CD4-positive, alpha-beta T cell treated with Interleukin-4 for 4 hours (primary cell): ENCODE measurements at regions not wholly inside any gene's neighbourhood (a gene's known extent, or its start where the extent isn't known, plus 50 kb on each side); places are given as distances from the start of the nearest gene placed in this dataset.
"Not testable (repeated sequence)": the region's sequence is repeated elsewhere in the genome, so short reads cannot be mapped to it uniquely, and the experiment has no call there.

Experiments used
- DNase-seq: peaks from one replicate; pipeline ENCODE4 v3.0.0-alpha.2; 2020

- no peak for DNase-seq
These were observed 79.1 kb upstream of the MEF2A start for GRCh38 chr15:99486371-99487336.

DNA sequence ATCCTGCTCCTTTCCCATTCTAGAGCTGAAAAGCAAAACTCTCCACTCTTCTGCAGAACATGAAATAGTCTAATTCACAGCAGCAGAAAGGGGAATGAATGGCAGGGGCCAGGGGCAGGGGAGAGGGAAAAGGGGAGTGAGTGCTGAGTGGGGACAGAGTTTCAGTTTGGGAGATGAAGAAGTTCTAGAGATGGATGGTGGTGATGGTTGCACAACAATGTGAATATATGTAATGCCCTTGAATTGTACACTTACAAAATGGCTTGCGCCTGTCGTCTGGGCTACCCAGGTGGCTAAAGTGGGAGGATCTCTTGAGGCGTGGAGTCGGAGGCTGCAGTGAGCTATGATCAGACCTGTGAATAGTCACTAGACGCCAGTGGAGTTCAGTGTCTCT, 78.5 kb upstream of the MEF2A start:
- DNase-seq, result no peak

DNA sequence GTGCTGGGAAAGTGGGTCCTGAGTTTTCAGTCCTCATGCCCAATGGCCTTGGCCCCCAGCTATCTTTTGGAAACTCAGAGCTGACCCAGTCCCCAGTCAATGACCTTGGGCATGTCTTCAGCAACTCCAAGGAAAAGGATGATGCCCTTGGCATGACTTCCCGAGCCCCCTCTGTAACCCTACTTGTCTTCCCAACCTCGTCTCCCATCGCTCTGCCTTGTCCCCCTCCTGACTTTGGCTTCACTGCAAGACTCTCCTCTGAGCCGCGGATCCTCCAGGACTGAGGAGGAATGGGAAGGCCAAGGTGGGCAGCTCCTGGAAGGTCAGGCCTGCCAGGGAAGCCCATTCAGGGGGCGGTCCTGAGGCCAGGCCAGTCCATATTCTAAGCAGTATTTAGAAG, 73.5 kb upstream of the MEF2A start:
- DNase-seq, result no peak

- no peak for DNase-seq
These were observed 73.1 kb upstream of the MEF2A start for GRCh38 chr15:99492716-99493115.

DNA sequence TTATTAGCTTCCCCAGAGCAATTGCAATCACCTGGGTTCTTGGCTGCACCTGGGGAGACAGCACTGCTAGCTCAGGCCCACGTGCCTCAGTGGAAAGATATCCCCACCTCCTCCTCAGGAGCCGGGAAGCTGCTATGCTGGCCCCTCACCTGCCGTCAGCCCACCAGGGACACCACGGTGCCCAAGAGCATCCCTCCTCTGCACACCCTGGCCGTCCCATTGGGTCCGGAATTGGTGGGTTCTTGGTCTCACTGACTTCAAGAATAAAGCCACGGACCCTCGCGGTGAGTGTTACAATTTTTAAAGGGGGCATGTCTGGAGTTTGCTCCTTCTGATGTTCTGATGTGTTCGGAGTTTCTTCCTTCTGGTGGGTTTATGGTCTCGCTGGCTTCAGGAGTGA, 72.3 kb upstream of the MEF2A start:
- DNase-seq, result no peak

- not testable (repeated sequence) for DNase-seq
These were observed 71.1 kb upstream of the MEF2A start for GRCh38 chr15:99494536-99495233.

- no peak for DNase-seq
These were observed 70.1 kb upstream of the MEF2A start for GRCh38 chr15:99495430-99496301.

- no peak for DNase-seq
These were observed 69.5 kb upstream of the MEF2A start for GRCh38 chr15:99496302-99496629.

- no peak for DNase-seq
These were observed 63.6 kb upstream of the MEF2A start for GRCh38 chr15:99502182-99502581.

- DNase-seq, result no peak
These were observed 63.1 kb upstream of the MEF2A start for GRCh38 chr15:99502661-99503060.

- DNase-seq, result no peak
These were observed 62.4 kb upstream of the MEF2A start for GRCh38 chr15:99503411-99503810.

- DNase-seq, result no peak
These were observed 61.5 kb upstream of the MEF2A start for GRCh38 chr15:99504071-99504822.

DNA sequence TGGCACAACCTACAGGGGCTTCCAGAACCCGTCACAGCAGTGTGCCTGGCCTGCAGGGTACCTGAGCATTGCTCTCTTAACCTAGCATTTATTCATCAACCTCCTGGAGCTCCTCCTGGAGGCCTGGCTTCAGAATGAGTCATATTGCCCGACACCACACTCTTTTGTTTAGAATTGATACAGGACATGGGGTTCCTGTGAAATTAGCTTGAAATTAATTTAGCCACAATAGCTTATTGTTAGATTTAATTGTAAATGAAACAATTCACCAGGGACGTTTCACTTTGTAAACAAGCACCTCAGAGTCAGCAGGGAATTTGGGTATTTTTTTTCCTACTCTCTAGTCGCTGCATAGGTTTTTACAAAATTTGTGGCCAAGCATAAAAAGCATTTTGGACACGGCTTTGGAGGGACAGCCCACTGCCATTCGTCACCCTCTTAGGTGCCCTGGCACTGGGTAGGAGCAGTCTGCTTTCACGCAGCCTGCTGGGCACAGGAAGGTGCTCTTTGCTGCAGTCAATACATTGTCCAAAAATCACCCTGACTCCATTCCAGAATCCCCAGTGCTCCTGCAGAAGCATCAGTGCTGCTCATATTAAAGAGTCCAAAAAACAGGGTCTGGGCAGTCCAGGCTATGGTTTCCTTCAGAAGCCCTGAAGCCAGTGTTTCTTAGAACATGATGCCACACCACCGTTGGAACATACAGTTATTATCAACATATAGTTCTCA, 60.8 kb upstream of the MEF2A start:
- DNase-seq, result no peak

DNA sequence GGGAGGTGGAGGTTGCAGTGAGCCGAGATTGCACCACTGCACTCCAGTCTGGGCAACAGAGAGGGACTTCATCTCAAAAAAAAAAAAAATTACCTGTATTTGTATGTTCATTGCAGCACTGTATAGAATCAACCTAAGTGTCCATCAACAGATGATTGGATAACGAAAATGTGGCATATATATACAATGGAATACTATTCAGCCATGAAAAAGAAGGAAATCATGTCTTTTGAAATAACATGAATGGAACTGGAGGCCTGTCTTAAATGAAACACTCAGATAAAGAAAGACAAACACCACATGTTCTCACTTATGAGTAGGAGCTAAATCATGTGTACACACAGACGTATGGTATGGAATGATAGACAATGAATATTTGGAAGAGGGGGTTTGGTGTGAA, 59.4 kb upstream of the MEF2A start:
- no peak for DNase-seq

DNA sequence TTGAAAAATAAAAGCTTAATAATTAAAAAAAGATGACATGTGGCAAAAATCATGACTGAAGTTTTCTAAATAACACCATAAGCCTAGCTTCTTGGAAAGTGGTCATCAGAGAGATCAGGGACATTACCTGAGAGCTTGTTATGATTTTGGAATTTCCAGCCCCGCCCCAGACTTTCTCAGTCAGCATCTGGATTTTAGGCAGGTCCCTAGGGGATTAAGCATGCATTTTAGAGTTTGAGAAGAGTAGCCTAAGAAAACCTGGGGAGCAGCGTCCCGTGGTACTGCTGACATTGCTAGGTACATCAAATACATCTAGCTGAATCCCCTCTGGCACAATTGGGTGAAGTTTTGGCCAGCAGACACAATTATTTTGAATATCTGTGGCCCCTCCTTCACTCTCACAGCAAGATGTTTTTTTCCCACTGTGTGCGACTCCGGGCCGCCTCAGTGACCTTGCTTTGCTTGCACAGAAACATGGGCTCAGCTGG, 58.7 kb upstream of the MEF2A start:
- no peak for DNase-seq

DNA sequence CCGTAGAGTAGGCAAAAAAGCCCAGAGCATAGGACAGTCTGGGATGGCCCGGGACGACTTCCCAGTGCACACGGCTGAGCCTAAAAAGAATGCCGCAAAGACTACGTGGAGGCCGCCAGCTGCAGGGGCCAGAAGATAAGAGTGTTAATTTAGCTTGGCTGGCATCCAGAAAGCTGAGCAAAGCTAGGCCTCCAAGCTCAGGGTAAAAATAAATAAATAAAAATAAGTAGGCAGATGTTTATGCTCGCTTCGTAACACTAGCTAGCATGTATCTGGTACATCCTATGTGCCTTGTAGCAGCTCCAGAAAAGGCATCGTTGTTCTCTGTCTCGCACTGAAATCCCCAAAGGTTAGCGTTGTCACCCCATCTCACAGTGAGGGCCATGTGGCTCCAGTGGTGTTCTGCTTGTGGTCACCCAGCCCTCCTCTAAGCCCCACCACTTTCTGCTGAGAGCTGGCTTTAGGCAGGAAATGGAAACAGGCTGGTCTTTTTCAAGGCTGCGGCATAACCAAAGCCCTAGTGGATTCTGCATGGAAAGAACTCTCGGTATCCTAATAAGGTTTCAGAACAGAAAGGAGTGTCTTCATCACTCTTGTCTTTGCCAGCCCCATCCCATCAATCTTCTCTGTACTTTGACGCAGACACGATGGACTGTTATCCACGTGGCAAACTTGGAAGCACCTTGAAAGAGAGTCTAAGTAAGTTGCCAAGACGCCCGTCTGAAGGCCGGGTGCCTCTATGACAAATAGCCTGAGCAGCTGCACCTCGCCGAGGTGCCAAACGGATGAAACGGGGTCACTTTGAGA, 58.1 kb upstream of the MEF2A start:
- DNase-seq, result no peak

DNA sequence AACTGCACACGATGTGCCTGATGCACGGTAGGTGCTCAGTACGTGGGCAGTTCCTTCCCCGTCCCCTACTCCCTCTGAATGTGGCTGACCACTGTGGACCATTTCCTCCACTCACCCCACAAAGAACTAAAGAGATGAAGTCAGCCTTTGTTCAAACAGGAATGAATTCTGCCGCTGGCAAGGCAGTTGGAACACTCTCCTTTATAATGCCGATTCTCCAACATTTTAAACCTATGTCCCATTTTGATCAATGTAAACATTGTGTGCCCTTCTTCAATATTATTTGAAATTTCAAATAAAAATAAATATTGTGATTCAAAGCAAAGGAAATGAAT, 57.5 kb upstream of the MEF2A start:
- no peak for DNase-seq

GRCh38 chr15:99508852-99509251, 56.9 kb upstream of the MEF2A start:
- DNase-seq, result no peak

DNA sequence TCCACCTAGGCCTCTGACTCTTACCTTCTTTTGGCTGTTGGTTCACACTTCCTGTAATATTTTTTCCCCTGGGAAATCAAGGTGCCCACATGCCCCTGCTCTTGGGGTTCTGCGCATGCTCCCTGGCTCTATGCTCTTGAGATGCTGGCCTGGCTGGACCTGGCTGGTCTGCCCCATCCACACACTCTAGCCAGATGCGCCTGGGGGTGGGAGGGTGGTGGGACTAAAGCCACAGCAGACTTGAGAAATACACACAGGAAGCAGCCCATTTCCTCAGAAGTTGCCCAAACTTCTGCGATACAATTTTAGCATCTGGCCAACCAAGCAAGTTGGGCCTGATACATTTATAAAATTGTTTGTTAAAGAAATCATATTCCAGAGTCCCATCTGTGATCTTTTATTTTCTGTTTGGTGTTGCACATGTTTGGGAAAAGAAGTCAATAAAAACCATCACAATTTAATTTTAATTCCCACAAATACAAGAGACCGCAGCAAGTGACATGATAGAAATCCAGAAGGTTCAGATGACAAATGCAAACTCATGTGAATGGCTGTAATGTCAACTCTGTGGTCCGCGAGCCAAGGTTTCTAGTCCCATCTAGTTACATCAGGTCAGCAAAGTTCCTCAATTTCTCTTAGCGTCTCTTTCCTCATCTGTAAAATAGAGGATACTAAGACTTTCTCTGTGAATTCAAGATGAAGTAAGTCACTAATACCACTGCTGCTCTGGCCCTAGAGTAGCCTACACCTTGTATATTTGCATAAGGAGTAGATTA, 55.9 kb upstream of the MEF2A start:
- no peak for DNase-seq

DNA sequence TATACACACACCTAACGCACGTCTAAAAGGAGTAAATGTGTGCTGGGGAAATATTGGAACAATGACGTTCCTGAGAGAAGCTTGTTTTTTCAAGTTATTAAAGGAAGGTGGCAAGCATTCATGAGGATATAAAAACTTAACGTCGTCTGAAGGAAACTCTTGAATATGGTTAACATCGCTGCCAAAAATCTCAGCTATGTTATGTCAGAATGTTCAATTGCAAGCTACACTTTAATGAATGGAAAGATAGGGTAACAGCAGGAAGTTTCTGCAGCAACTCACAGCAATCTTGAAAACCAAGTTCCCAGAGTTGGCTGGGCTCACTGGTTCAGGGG, 54.3 kb upstream of the MEF2A start:
- no peak for DNase-seq
